Body of pancreas (tissue), 4 donors: ENCODE measurements at regions not wholly inside any gene's neighbourhood (a gene's known extent, or its start where the extent isn't known, plus 50 kb on each side); places are given as distances from the start of the nearest gene placed in this dataset.

Experiments
- ATAC-seq: fragments of 150-250 bp; one replicate; pipeline ENCODE4 v1.9.1; 2016
- DNase-seq, 4 donors: peaks; one replicate each; pipeline ENCODE4 v3.0.0-alpha.2; 2019
- H3K27ac ChIP-seq, 4 donors: fragments of 200-600 bp; sonication (generic); 1 replicate in 3 of 4; 2 replicates in 1 of 4; pipeline versions ENCODE4 v1.5.1 to v1.6.1; 2016 to 2019; ENCODE audit warnings: mild to moderate bottlenecking in 1 of 4, mixed read lengths in 1 of 4, moderate library complexity in 1 of 4
- H3K27me3 ChIP-seq, 2 donors: fragments of 200-600 bp; sonication (generic); one replicate each; pipeline ENCODE4 v1.6.0; 2016; ENCODE audit warnings: mild to moderate bottlenecking in 1 of 2
- H3K36me3 ChIP-seq, 2 donors: fragments of 200-600 bp; sonication (generic); replicated peaks in 1 of 2; 2 replicates each; pipeline ENCODE4 v1.5.1; 2016; ENCODE audit warnings: low read depth in 2 of 2; ENCODE audit not compliant: insufficient read depth in 1 of 2
- H3K4me1 ChIP-seq: fragments of 200-600 bp; sonication (generic); one replicate; pipeline ENCODE4 v1.6.0; 2016
- H3K4me3 ChIP-seq, 2 donors: fragments of 200-600 bp; sonication (generic); 1 replicate in 1 of 2; 2 replicates in 1 of 2; pipeline ENCODE4 v1.5.1; 2016 to 2019
- H3K9me3 ChIP-seq, 3 donors: fragments of 200-600 bp; sonication (generic); 1 replicate in 2 of 3; 2 replicates in 1 of 3; pipeline ENCODE4 v1.5.1; 2016
- CTCF ChIP-seq, 7 experiments: fragments of 450-650 bp in 4 of 7; fragments of 200-600 bp in 3 of 7; sonication (generic) in 3 of 7; IDR thresholded peaks; one replicate each; pipeline ENCODE4 v1.5.1; 2016 to 2019; ENCODE audit warnings: antibody characterized with exemption in 7 of 7
- POLR2A ChIP-seq, 3 donors: fragments of 450-650 bp; IDR thresholded peaks; one replicate each; pipeline ENCODE4 v1.6.1; 2016; ENCODE audit warnings: antibody characterized with exemption in 3 of 3, mild to moderate bottlenecking in 2 of 3
- WGBS, 2 donors: methylation state at CpG; one replicate each; pipeline ENCODE4 v1.1.5; 2017; 5-methylcytosine and 5-hydroxymethylcytosine counted together
- intact Hi-C: fragments of 100-400 bp; cut with DNase I; formaldehyde crosslinking; loops from one replicate; pipeline ENCODE4 v1.15.1; 2023

- H3K4me3 ChIP-seq: no peak overlapping the region
- intact Hi-C loops: no loop called here
- H3K27me3 ChIP-seq: no peaks in the 10 kb centered on the region
- H3K4me1 ChIP-seq: no peaks in the 10 kb centered on the region
- ATAC-seq: no peak
- H3K36me3 ChIP-seq: no peaks in the 10 kb centered on the region
- DNase-seq: no peak
- WGBS, 2 donors: 68 to 69% methylated on average over 3 of the region's 3 CpGs
- no peak overlapping the region for H3K27ac ChIP-seq
- no peaks in the 10 kb centered on the region for H3K9me3 ChIP-seq
- no peak for TF ChIP-seq CTCF (IDR thresholded peaks at IDR 0.05)
Measured at GRCh38 chr7:156006024-156006423, 193.8 kb upstream of the SHH start.

- no peak for DNase-seq
- no peak overlapping the region for H3K27ac ChIP-seq
- no peak for ATAC-seq
- 71 to 81% methylated on average over 5 to 12 of the region's 12 CpGs for WGBS, 2 donors
- TF ChIP-seq POLR2A (IDR thresholded peaks at IDR 0.05) (no peak), CTCF (IDR thresholded peaks at IDR 0.05) (no peak)
- intact Hi-C loops: no loop called here
- H3K9me3 ChIP-seq: no peaks in the 10 kb centered on the region
- no peaks in the 10 kb centered on the region for H3K4me1 ChIP-seq
- no peak overlapping the region for H3K4me3 ChIP-seq
- no peaks in the 10 kb centered on the region for H3K36me3 ChIP-seq
- no peaks in the 10 kb centered on the region for H3K27me3 ChIP-seq
Measured at GRCh38 chr7:156005202-156005691, 193.0 kb upstream of the SHH start.

- no peaks in the 10 kb centered on the region for H3K27me3 ChIP-seq
- H3K4me1 ChIP-seq: no peaks in the 10 kb centered on the region
- no peak for TF ChIP-seq CTCF (IDR thresholded peaks at IDR 0.05)
- no peak for TF ChIP-seq POLR2A (IDR thresholded peaks at IDR 0.05)
- H3K4me3 ChIP-seq: no peak overlapping the region
- DNase-seq: no peak
- intact Hi-C loops: no loop called here
- no peak overlapping the region for H3K27ac ChIP-seq
- 72 to 79% methylated on average over 33 to 38 of the region's 38 CpGs for WGBS, 2 donors
- ATAC-seq: no peak
- no peaks in the 10 kb centered on the region for H3K36me3 ChIP-seq
- H3K9me3 ChIP-seq: no peaks in the 10 kb centered on the region
Measured at GRCh38 chr7:156004265-156005201, 192.3 kb upstream of the SHH start.

GRCh38 chr7:156003220-156004162, 191.2 kb upstream of the SHH start:
- DNase-seq: no peak
- ATAC-seq: no peak
- H3K4me3 ChIP-seq: no peak overlapping the region
- no peaks in the 10 kb centered on the region for H3K4me1 ChIP-seq
- H3K27ac ChIP-seq: no peak overlapping the region
- intact Hi-C loops: no loop called here
- WGBS, 2 donors: 51 to 64% methylated on average over 18 to 22 of the region's 22 CpGs
- no peak for TF ChIP-seq CTCF (IDR thresholded peaks at IDR 0.05)
- TF ChIP-seq POLR2A (IDR thresholded peaks at IDR 0.05): no peak
- H3K9me3 ChIP-seq: no peaks in the 10 kb centered on the region
- no peaks in the 10 kb centered on the region for H3K27me3 ChIP-seq
- H3K36me3 ChIP-seq: no peaks in the 10 kb centered on the region
